HG03442 (cell line): ENCODE measurements at regions not wholly inside any gene's neighbourhood (a gene's known extent, or its start where the extent isn't known, plus 50 kb on each side); places are given as distances from the start of the nearest gene placed in this dataset.

Source experiments
- ATAC-seq: cut with Tn5 transposase; IDR thresholded peaks from one replicate; pipeline ENCODE4 v1.9.1; 2021; ENCODE audit warnings: mild to moderate bottlenecking, moderate library complexity; ENCODE audit not compliant: unreplicated experiment

GRCh38 chr6:119630561-119631192, 281.1 kb upstream of the MAN1A1 start:
- ATAC-seq: no peak

GRCh38 chr6:119628691-119629594, 279.4 kb upstream of the MAN1A1 start:
- no peak for ATAC-seq

GRCh38 chr6:119627908-119628669, 278.5 kb upstream of the MAN1A1 start:
- ATAC-seq: no peak

- ATAC-seq: no peak
Measured at GRCh38 chr6:119626884-119627619, 277.5 kb upstream of the MAN1A1 start.

GRCh38 chr6:119620846-119621555, 271.4 kb upstream of the MAN1A1 start:
- ATAC-seq: no peak

GRCh38 chr6:119614138-119614537, 264.6 kb upstream of the MAN1A1 start:
- no peak for ATAC-seq

- ATAC-seq: no peak
Measured at GRCh38 chr6:119612911-119613381, 263.4 kb upstream of the MAN1A1 start.

- ATAC-seq: no peak
Measured at GRCh38 chr6:119612176-119612891, 262.8 kb upstream of the MAN1A1 start.

- no peak for ATAC-seq
Measured at GRCh38 chr6:119610754-119611153, 261.2 kb upstream of the MAN1A1 start.

GRCh38 chr6:119610265-119610664, 260.7 kb upstream of the MAN1A1 start:
- peak; percentile 44 for ATAC-seq

- peak; percentile 38 for ATAC-seq
Measured at GRCh38 chr6:119609865-119610264, 260.3 kb upstream of the MAN1A1 start.

- no peak for ATAC-seq
Measured at GRCh38 chr6:119608994-119609393, 259.4 kb upstream of the MAN1A1 start.

GRCh38 chr6:119604124-119604523, 254.6 kb upstream of the MAN1A1 start:
- no peak for ATAC-seq

GRCh38 chr6:119603501-119603900, 253.9 kb upstream of the MAN1A1 start:
- no peak for ATAC-seq

- no peak for ATAC-seq
Measured at GRCh38 chr6:119602215-119603178, 252.9 kb upstream of the MAN1A1 start.

GRCh38 chr6:119598883-119599282, 249.3 kb upstream of the MAN1A1 start:
- ATAC-seq: no peak

- no peak for ATAC-seq
Measured at GRCh38 chr6:119594907-119595306, 245.3 kb upstream of the MAN1A1 start.

GRCh38 chr6:119591235-119591634, 241.7 kb upstream of the MAN1A1 start:
- no peak for ATAC-seq
